ENCODE measurements at regions not wholly inside any gene's neighbourhood (a gene's known extent, or its start where the extent isn't known, plus 50 kb on each side); places are given as distances from the start of the nearest gene placed in this dataset.

- TF ChIP-seq BRF2 (IDR thresholded peaks at IDR 0.05; ENCODE audit: borderline replicate concordance, insufficient read depth, insufficient read length): no peak
- TF ChIP-seq ZSCAN32 (CRISPR knock-in tag; IDR thresholded peaks at IDR 0.05): no peak
These were observed 436.7 kb downstream of the CCSER2 start (continued) for GRCh38 chr10:84765086-84765485.

GRCh38 chr10:84765656-84766055 lies 437.3 kb downstream of the CCSER2 start:
- ATAC-seq: no peak
- no TSS peak for BruUV-seq (replicated peaks)
- TF ChIP-seq, protein P1, sequence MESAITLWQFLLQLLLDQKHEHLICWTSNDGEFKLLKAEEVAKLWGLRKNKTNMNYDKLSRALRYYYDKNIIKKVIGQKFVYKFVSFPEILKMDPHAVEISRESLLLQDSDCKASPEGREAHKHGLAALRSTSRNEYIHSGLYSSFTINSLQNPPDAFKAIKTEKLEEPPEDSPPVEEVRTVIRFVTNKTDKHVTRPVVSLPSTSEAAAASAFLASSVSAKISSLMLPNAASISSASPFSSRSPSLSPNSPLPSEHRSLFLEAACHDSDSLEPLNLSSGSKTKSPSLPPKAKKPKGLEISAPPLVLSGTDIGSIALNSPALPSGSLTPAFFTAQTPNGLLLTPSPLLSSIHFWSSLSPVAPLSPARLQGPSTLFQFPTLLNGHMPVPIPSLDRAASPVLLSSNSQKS (CRISPR knock-in tag; IDR thresholded peaks at IDR 0.05): no peak
- no peak for TF ChIP-seq ILF3 (IDR thresholded peaks at IDR 0.05; ENCODE audit: borderline replicate concordance)
- no peak for TF ChIP-seq ZNF586 (CRISPR knock-in tag; conservative IDR thresholded peaks at IDR 0.05)
- TF ChIP-seq, protein P2, sequence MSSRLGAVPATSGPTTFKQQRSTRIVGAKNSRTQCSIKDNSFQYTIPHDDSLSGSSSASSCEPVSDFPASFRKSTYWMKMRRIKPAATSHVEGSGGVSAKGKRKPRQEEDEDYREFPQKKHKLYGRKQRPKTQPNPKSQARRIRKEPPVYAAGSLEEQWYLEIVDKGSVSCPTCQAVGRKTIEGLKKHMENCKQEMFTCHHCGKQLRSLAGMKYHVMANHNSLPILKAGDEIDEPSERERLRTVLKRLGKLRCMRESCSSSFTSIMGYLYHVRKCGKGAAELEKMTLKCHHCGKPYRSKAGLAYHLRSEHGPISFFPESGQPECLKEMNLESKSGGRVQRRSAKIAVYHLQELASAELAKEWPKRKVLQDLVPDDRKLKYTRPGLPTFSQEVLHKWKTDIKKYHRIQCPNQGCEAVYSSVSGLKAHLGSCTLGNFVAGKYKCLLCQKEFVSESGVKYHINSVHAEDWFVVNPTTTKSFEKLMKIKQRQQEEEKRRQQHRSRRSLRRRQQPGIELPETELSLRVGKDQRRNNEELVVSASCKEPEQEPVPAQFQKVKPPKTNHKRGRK (tag; IDR thresholded peaks at IDR 0.05): no peak
- no peak for TF ChIP-seq GTF2E2 (tag; IDR thresholded peaks at IDR 0.05)
- TF ChIP-seq TARDBP (IDR thresholded peaks at IDR 0.05): no peak
- no peak for TF ChIP-seq PATZ1 (CRISPR knock-in tag; IDR thresholded peaks at IDR 0.05; ENCODE audit: borderline replicate concordance)
- no peak for TF ChIP-seq POLR2AphosphoS5 (IDR thresholded peaks at IDR 0.05; ENCODE audit: control insufficient read depth, insufficient read depth, low read depth, low read length)
- TF ChIP-seq KDM5B (IDR thresholded peaks at IDR 0.05; ENCODE audit: insufficient replicate concordance, low read depth, low read length): no peak
- no peak for TF ChIP-seq ZNF3 (CRISPR knock-in tag; IDR thresholded peaks at IDR 0.05)
- no peak for TF ChIP-seq ZBED1 (IDR thresholded peaks at IDR 0.05)
- TF ChIP-seq ZNF584 (CRISPR knock-in tag; IDR thresholded peaks at IDR 0.05; ENCODE audit: low read depth): no peak
- TF ChIP-seq, protein P3, sequence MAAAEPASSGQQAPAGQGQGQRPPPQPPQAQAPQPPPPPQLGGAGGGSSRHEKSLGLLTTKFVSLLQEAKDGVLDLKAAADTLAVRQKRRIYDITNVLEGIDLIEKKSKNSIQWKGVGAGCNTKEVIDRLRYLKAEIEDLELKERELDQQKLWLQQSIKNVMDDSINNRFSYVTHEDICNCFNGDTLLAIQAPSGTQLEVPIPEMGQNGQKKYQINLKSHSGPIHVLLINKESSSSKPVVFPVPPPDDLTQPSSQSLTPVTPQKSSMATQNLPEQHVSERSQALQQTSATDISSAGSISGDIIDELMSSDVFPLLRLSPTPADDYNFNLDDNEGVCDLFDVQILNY (CRISPR knock-in tag; IDR thresholded peaks at IDR 0.05): no peak
- TF ChIP-seq SRF (CRISPR knock-in tag; IDR thresholded peaks at IDR 0.05): no peak

More at GRCh38 chr10:84765656-84766055, 437.3 kb downstream of the CCSER2 start:
- Histone ChIP-seq H3K27me3 (ENCODE audit: control insufficient read depth in 2 of 2, insufficient read depth in 2 of 2, low read length in 2 of 2) (no peaks in the 10 kb centered on the region), H3K4me1 (replicated peaks in 1 of 2; ENCODE audit: control insufficient read depth in 2 of 2, insufficient read depth in 2 of 2, low read length in 2 of 2) (no peaks in the 10 kb centered on the region), H3K9me1 (ENCODE audit: control insufficient read depth, insufficient read depth, low read length) (no peaks in the 10 kb centered on the region), H3K9me3 (replicated peaks; ENCODE audit: control insufficient read depth, insufficient read depth, low read depth, low read length) (no peaks in the 10 kb centered on the region), H3K4me3 (no peak overlapping the region), H3K36me3 (ENCODE audit: control insufficient read depth, insufficient read depth, low read length) (no peaks in the 10 kb centered on the region), H2AFZ (ENCODE audit: low read depth, low read length) (no peak overlapping the region), H4K20me1 (replicated peaks; ENCODE audit: control insufficient read depth, insufficient read depth, low read length) (no peaks in the 10 kb centered on the region), H3K79me2 (ENCODE audit: control insufficient read depth, insufficient read depth, low read length) (no peaks in the 10 kb centered on the region), H3K9ac (ENCODE audit: insufficient read depth in 1 of 2, low read depth in 2 of 2, low read length in 2 of 2) (no peak overlapping the region), H3K4me2 (ENCODE audit: insufficient read depth, low read length) (no peak overlapping the region), H3K27ac (ENCODE audit: extremely low read depth, low read depth, low read length) (no peak overlapping the region)
- no peak for DNase-seq (ENCODE audit: extremely low read depth in 1 of 4, low spot score in 3 of 4)
- FAIRE-seq: no peak
- intact Hi-C loops (cut with micrococcal nuclease): no loop called here
- POLR2A ChIA-PET: no interaction called here
- CTCF ChIA-PET (ENCODE audit: low intra/inter-chr PET ratio): no interaction called here
- in situ Hi-C loops (cut with MboI): no loop called here

Measured in K562 (cell line).